ENCODE measurements at regions not wholly inside any gene's neighbourhood (a gene's known extent, or its start where the extent isn't known, plus 50 kb on each side); places are given as distances from the start of the nearest gene placed in this dataset.

DNA sequence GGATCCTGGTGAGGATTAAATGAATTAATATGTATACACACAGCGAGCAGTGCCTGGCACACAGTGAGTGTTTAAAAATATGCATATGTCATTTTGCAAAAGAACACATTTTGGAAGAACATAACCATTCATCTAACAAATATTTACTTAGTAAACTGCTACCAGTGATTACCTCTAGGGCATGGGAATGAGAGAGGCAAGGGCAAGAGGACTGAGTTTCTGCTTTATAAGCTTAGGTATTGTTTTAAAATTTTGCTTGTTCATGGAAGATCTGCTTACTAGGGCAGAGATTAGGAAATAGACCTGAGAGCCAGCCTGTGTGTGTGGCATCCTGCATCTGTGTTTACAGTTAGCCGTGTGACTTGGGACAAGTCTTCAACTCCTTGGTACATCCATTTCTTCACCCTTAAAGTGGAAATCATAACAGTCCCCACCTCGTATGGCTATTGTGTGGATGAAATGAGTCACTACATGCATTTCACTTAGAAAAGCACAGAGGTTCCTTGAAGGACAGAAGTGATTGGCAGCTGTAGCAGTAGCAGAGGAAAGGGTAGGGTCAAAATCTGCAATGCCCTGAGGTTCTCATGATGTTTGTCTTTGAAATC, 198.5 kb upstream of the FMN2 start:
- DNase-seq = no peak
- H3K9me3 ChIP-seq = no peaks in the 10 kb centered on the region
- intact Hi-C loops (cut with DNase I) = loop anchor here (10.0 kb wide), 1 partner anchor 598 kb away; no protein-coding TSS in a partner anchor
- no peaks in the 10 kb centered on the region for H3K36me3 ChIP-seq
- no peak overlapping the region for H3K4me3 ChIP-seq
- TF ChIP-seq, protein P1, sequence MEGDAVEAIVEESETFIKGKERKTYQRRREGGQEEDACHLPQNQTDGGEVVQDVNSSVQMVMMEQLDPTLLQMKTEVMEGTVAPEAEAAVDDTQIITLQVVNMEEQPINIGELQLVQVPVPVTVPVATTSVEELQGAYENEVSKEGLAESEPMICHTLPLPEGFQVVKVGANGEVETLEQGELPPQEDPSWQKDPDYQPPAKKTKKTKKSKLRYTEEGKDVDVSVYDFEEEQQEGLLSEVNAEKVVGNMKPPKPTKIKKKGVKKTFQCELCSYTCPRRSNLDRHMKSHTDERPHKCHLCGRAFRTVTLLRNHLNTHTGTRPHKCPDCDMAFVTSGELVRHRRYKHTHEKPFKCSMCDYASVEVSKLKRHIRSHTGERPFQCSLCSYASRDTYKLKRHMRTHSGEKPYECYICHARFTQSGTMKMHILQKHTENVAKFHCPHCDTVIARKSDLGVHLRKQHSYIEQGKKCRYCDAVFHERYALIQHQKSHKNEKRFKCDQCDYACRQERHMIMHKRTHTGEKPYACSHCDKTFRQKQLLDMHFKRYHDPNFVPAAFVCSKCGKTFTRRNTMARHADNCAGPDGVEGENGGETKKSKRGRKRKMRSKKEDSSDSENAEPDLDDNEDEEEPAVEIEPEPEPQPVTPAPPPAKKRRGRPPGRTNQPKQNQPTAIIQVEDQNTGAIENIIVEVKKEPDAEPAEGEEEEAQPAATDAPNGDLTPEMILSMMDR (IDR thresholded peaks at IDR 0.05) = no peak
- no peak overlapping the region for H3K9ac ChIP-seq (ENCODE audit: low read depth in 2 of 2, low read length in 2 of 2)
- H3K27me3 ChIP-seq = no peaks in the 10 kb centered on the region
- no peaks in the 10 kb centered on the region for H3K4me1 ChIP-seq
- H3K27ac ChIP-seq = no peak overlapping the region

DNA sequence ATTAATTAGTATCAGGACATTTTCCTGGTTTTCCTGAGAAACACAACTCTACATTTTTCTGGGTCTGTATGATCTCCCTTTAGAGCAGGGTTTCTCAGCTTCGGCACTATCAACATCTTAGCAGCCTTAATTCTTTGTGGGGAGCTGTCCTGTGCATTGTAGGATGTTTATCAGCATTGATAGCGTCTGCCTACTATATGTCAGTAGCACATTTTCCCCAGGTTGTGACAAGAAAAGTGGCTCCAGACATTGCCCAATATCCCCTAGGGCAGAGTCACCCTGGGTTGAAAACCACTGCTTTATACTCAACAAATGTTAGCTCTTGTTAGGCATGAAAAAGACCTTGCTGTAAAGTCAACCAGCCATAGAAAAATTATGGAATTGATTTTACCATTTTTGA, 195.1 kb upstream of the FMN2 start:
- Histone ChIP-seq H3K36me3 (no peaks in the 10 kb centered on the region), H3K27ac (no peak overlapping the region), H3K27me3 (no peaks in the 10 kb centered on the region), H3K4me1 (no peaks in the 10 kb centered on the region), H3K9me3 (no peaks in the 10 kb centered on the region), H3K9ac (ENCODE audit: low read depth in 2 of 2, low read length in 2 of 2) (no peak overlapping the region), H3K4me3 (no peak overlapping the region)
- TF ChIP-seq, protein P1 (IDR thresholded peaks at IDR 0.05) = no peak
- intact Hi-C loops (cut with DNase I) = loop anchor here (10.0 kb wide), 1 partner anchor 602 kb away; no protein-coding TSS in a partner anchor
- no peak for DNase-seq

DNA sequence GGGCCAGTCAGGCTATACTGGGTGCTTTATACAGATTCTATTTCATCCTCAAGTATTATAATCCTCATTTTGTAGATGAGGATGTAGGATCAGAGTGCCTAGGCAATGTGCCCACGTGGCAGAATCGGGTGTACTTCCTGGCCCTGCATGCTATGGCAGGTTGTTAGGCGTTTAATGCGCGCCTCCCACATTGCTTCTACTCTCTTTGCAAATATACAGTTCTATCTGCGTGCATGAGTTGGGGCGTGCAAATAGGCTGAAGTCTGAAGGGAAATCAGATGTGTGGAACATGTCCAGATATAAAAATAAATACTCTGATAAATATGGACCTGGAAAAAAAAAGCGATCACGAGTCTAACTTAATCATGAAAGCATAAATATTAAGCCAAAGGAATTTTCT, 194.7 kb upstream of the FMN2 start:
- intact Hi-C loops (cut with DNase I) = loop anchor here (10.0 kb wide), 1 partner anchor 602 kb away; no protein-coding TSS in a partner anchor
- TF ChIP-seq, protein P1 (IDR thresholded peaks at IDR 0.05) = no peak
- H3K4me1 ChIP-seq = no peaks in the 10 kb centered on the region
- H3K9me3 ChIP-seq = no peaks in the 10 kb centered on the region
- H3K4me3 ChIP-seq = no peak overlapping the region
- H3K27me3 ChIP-seq = no peaks in the 10 kb centered on the region
- no peak for DNase-seq
- no peak overlapping the region for H3K9ac ChIP-seq (ENCODE audit: low read depth in 2 of 2, low read length in 2 of 2)
- no peaks in the 10 kb centered on the region for H3K36me3 ChIP-seq
- no peak overlapping the region for H3K27ac ChIP-seq

DNA sequence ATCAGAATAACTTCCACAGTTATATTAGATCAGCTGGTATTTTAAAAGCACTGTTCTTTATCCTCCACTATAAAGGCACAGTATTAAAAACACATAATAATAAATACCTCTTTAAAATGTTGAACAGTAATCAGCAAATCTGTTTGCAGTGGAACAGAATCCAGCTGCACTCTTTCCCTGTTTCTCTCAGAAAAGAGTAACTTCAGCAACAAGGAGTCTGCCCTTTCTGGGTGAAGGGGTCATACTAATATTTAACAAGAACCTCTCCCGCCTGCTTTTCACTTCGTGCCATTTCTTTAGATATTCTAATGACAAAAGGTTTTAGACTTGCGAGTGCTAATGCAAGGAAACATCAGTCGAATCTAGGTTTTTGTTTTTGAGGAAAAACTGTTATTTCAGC, 194.2 kb upstream of the FMN2 start:
- no peaks in the 10 kb centered on the region for H3K9me3 ChIP-seq
- TF ChIP-seq, protein P1 (IDR thresholded peaks at IDR 0.05) = no peak
- intact Hi-C loops (cut with DNase I) = loop anchor here (10.0 kb wide), 1 partner anchor 603 kb away; no protein-coding TSS in a partner anchor
- H3K36me3 ChIP-seq = no peaks in the 10 kb centered on the region
- no peak overlapping the region for H3K9ac ChIP-seq (ENCODE audit: low read depth in 2 of 2, low read length in 2 of 2)
- H3K4me1 ChIP-seq = no peaks in the 10 kb centered on the region
- no peak overlapping the region for H3K27ac ChIP-seq
- H3K4me3 ChIP-seq = no peak overlapping the region
- H3K27me3 ChIP-seq = no peaks in the 10 kb centered on the region
- no peak for DNase-seq

DNA sequence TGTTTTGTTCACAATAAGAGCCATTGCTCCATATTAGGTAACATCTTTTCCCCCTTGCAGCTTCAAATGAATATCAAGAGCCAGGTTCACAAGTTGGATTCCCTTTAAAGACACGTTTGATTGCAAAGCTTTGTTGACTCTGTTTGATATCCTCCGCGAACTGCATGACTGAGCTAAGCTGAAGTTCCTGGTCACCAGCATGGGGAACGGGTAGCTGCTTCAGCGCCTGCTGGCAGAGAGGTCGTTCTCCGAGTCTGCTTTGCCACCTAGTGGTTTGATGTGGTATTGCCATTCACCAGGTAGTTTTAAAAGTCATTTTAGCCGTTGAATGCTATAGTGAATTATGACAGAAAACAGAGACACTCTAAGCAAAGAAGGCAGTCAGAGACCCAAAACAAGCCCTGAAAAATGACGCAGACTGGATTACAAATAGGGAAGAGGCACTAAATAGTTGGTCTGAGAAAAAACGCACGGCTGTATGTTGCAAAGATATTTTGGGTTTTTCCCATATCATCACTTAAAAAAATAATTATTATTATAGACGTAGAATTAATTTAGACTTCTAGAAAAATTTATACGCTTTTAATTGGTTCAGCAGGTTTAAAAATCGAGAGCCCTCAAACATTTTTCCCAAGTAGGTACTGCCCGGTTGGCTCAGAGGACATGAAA, 193.5 kb upstream of the FMN2 start:
- DNase-seq = peak; percentile 81
- H3K36me3 ChIP-seq = no peaks in the 10 kb centered on the region
- no peak overlapping the region for H3K9ac ChIP-seq (ENCODE audit: low read depth in 2 of 2, low read length in 2 of 2)
- TF ChIP-seq, protein P1 (IDR thresholded peaks at IDR 0.05) = peak; percentile 93
- H3K27me3 ChIP-seq = no peaks in the 10 kb centered on the region
- H3K27ac ChIP-seq = no peak overlapping the region
- H3K9me3 ChIP-seq = no peaks in the 10 kb centered on the region
- no peaks in the 10 kb centered on the region for H3K4me1 ChIP-seq
- intact Hi-C loops (cut with DNase I) = loop anchor here (10.0 kb wide), 1 partner anchor 603 kb away; no protein-coding TSS in a partner anchor
- H3K4me3 ChIP-seq = no peak overlapping the region

All from colonic mucosa (tissue), 4 donors.